CD4-positive, alpha-beta T cell treated with Interferon alpha-2 for 1 hour (primary cell): ENCODE measurements at regions not wholly inside any gene's neighbourhood (a gene's known extent, or its start where the extent isn't known, plus 50 kb on each side); places are given as distances from the start of the nearest gene placed in this dataset.

ENCODE experiments used
- DNase-seq, 2 donors: peaks; one replicate each; pipeline ENCODE4 v3.0.0-alpha.2; 2020 to 2022

GRCh38 chr12:67853204-67853603 lies 136.0 kb upstream of the IFNG-AS1 start:
- DNase-seq = no peak

- no peak for DNase-seq
Measured at GRCh38 chr12:67854351-67854750, 134.9 kb upstream of the IFNG-AS1 start.

- DNase-seq = no peak
Measured at GRCh38 chr12:67855103-67855502, 134.1 kb upstream of the IFNG-AS1 start.

- DNase-seq = no peak
Measured at GRCh38 chr12:67871231-67871630, 118.0 kb upstream of the IFNG-AS1 start.

GRCh38 chr12:67873355-67873754 lies 115.9 kb upstream of the IFNG-AS1 start:
- no peak for DNase-seq

- DNase-seq = no peak
Measured at GRCh38 chr12:67876305-67876915, 112.8 kb upstream of the IFNG-AS1 start.

GRCh38 chr12:67877727-67878126 lies 111.5 kb upstream of the IFNG-AS1 start:
- no peak for DNase-seq

GRCh38 chr12:67879937-67880336 lies 109.3 kb upstream of the IFNG-AS1 start:
- DNase-seq = no peak

GRCh38 chr12:67881565-67881964 lies 107.7 kb upstream of the IFNG-AS1 start:
- no peak for DNase-seq

- DNase-seq = no peak
Measured at GRCh38 chr12:67884596-67884995, 104.7 kb upstream of the IFNG-AS1 start.

- no peak for DNase-seq
Measured at GRCh38 chr12:67885375-67886169, 103.7 kb upstream of the IFNG-AS1 start.

GRCh38 chr12:67887065-67887464 lies 102.2 kb upstream of the IFNG-AS1 start:
- DNase-seq = no peak

- DNase-seq = no peak
Measured at GRCh38 chr12:67889931-67890330, 99.3 kb upstream of the IFNG-AS1 start.

- no peak for DNase-seq
Measured at GRCh38 chr12:67890726-67891258, 98.5 kb upstream of the IFNG-AS1 start.

GRCh38 chr12:67891596-67891995 lies 97.7 kb upstream of the IFNG-AS1 start:
- no peak for DNase-seq

GRCh38 chr12:67892259-67893021 lies 96.8 kb upstream of the IFNG-AS1 start:
- DNase-seq = no peak

- no peak for DNase-seq
Measured at GRCh38 chr12:67893022-67893580, 96.1 kb upstream of the IFNG-AS1 start.

GRCh38 chr12:67900418-67900817 lies 88.8 kb upstream of the IFNG-AS1 start:
- DNase-seq = peak in 1 of 2 donors; percentile 3

GRCh38 chr12:67909091-67909531 lies 80.1 kb upstream of the IFNG-AS1 start:
- DNase-seq = no peak

- DNase-seq = no peak
Measured at GRCh38 chr12:67909681-67910080, 79.6 kb upstream of the IFNG-AS1 start.

- no peak for DNase-seq
Measured at GRCh38 chr12:67910360-67911274, 78.6 kb upstream of the IFNG-AS1 start.

GRCh38 chr12:67911275-67911600 lies 78.0 kb upstream of the IFNG-AS1 start:
- no peak for DNase-seq
